WTC11 (cell line): ENCODE measurements at regions not wholly inside any gene's neighbourhood (a gene's known extent, or its start where the extent isn't known, plus 50 kb on each side); places are given as distances from the start of the nearest gene placed in this dataset.

Experiments used
- ATAC-seq: fragments of 200-7000 bp; cut with Tn5 transposase; 2 replicates; pipeline ENCODE4 v1.10.0; 2021; ENCODE audit warnings: mild to moderate bottlenecking, moderate library complexity
- CTCF ChIA-PET: fragments of 300-600 bp; sonication (Branson Sonifier 250); formaldehyde crosslinking; loops from one replicate; lab custom pipeline; 2021; ENCODE audit warnings: antibody characterized with exemption; lab: Charles Lee
- POLR2A ChIA-PET: fragments of 350-600 bp; sonication (Branson Sonifier 250); formaldehyde crosslinking; loops from one replicate; lab custom pipeline; 2021; ENCODE audit warnings: antibody characterized with exemption; lab: Charles Lee
- DNase-seq: peaks from one replicate; pipeline ENCODE4 v3.0.0; 2021; ENCODE audit warnings: low spot score
- H3K27ac Mint-ChIP-seq: 2 replicates; pipeline ENCODE4 v1.8.0; 2021; ENCODE audit warnings: mixed read lengths
- H3K27me3 Mint-ChIP-seq: 2 replicates; pipeline ENCODE4 v1.8.0; 2021; ENCODE audit warnings: low read depth, mild to moderate bottlenecking, moderate library complexity, mixed read lengths
- H3K36me3 Mint-ChIP-seq: 2 replicates; pipeline ENCODE4 v1.8.0; 2021; ENCODE audit warnings: mixed read lengths
- H3K4me1 Mint-ChIP-seq: 2 replicates; pipeline ENCODE4 v1.8.0; 2022; ENCODE audit warnings: mixed read lengths
- H3K4me3 Mint-ChIP-seq: 2 replicates; pipeline ENCODE4 v1.8.0; 2021; ENCODE audit warnings: mild to moderate bottlenecking, moderate library complexity, mixed read lengths
- H3K9me3 Mint-ChIP-seq: 2 replicates; pipeline ENCODE4 v1.8.0; 2021; ENCODE audit warnings: mixed read lengths
- CREB1 ChIP-seq: sonication (generic); formaldehyde crosslinking; IDR thresholded peaks from 2 replicates; pipeline ENCODE4 v1.8.0; 2023; ENCODE audit warnings: mild to moderate bottlenecking, missing genetic modification reagents
- CREM ChIP-seq: sonication (generic); formaldehyde crosslinking; IDR thresholded peaks from 2 replicates; pipeline ENCODE4 v1.8.1; 2022; ENCODE audit warnings: mild to moderate bottlenecking, missing genetic modification reagents, moderate library complexity
- GABPB1 ChIP-seq: sonication (generic); formaldehyde crosslinking; IDR thresholded peaks from 2 replicates; pipeline ENCODE4 v1.8.1; 2023; ENCODE audit warnings: mild to moderate bottlenecking, missing genetic modification reagents
- GRHL2 ChIP-seq: fragments of 250-450 bp; sonication (Bioruptor Pico); IDR thresholded peaks from 2 replicates; pipeline ENCODE4 v1.8.0; 2022; ENCODE audit warnings: mild to moderate bottlenecking, moderate library complexity; ENCODE audit not compliant: insufficient replicate concordance, severe bottlenecking
- KAT7 ChIP-seq: sonication (generic); formaldehyde crosslinking; IDR thresholded peaks from 2 replicates; pipeline ENCODE4 v1.8.1; 2023; ENCODE audit warnings: missing genetic modification reagents, mild to moderate bottlenecking, borderline replicate concordance
- NFATC4 ChIP-seq: fragments of 250-450 bp; sonication (Bioruptor Pico); IDR thresholded peaks from 2 replicates; pipeline ENCODE4 v1.9.0; 2021; ENCODE audit warnings: mild to moderate bottlenecking
- PRRX2 ChIP-seq: fragments of 250-450 bp; sonication (Bioruptor Pico); IDR thresholded peaks from 2 replicates; pipeline ENCODE4 v1.8.0; 2021; ENCODE audit warnings: mild to moderate bottlenecking
- RELA ChIP-seq: sonication (generic); formaldehyde crosslinking; IDR thresholded peaks from 2 replicates; pipeline ENCODE4 v1.8.1; 2022; ENCODE audit warnings: missing genetic modification reagents, mild to moderate bottlenecking, borderline replicate concordance
- SOX15 ChIP-seq: fragments of 250-450 bp; sonication (Bioruptor Pico); IDR thresholded peaks from 2 replicates; pipeline ENCODE4 v1.9.0; 2021; ENCODE audit warnings: mild to moderate bottlenecking
- ZNF232 ChIP-seq: sonication (generic); formaldehyde crosslinking; IDR thresholded peaks from 2 replicates; pipeline ENCODE4 v1.8.0; 2022; ENCODE audit warnings: mild to moderate bottlenecking, missing genetic modification reagents
- ZNF263 ChIP-seq: sonication (generic); formaldehyde crosslinking; IDR thresholded peaks from 2 replicates; pipeline ENCODE4 v1.8.1; 2022; ENCODE audit warnings: low read depth, mild to moderate bottlenecking, moderate library complexity, missing genetic modification reagents
- ZNF317 ChIP-seq: sonication (generic); formaldehyde crosslinking; IDR thresholded peaks from 2 replicates; pipeline ENCODE4 v1.8.1; 2023; ENCODE audit warnings: low read depth, mild to moderate bottlenecking, moderate library complexity, missing genetic modification reagents, borderline replicate concordance
- ZNF416 ChIP-seq: fragments of 250-450 bp; sonication (Bioruptor Pico); IDR thresholded peaks from 2 replicates; pipeline ENCODE4 v1.9.0; 2021; ENCODE audit warnings: mild to moderate bottlenecking, inconsistent platforms
- ZNF423 ChIP-seq: fragments of 250-450 bp; sonication (Bioruptor Pico); IDR thresholded peaks from 2 replicates; pipeline ENCODE4 v2.1.2; 2022; ENCODE audit warnings: mild to moderate bottlenecking, moderate library complexity
- ZNF671 ChIP-seq: fragments of 250-450 bp; sonication (Bioruptor Pico); IDR thresholded peaks from 2 replicates; pipeline ENCODE4 v1.8.0; 2021; ENCODE audit warnings: mild to moderate bottlenecking
- TF ChIP-seq, protein P1 (sequence below): fragments of 250-450 bp; sonication (Bioruptor Pico); conservative IDR thresholded peaks from 2 replicates; pipeline ENCODE4 v1.9.0; 2021; ENCODE audit warnings: mild to moderate bottlenecking
- TF ChIP-seq, protein P2 (sequence below): sonication (generic); formaldehyde crosslinking; IDR thresholded peaks from 2 replicates; pipeline ENCODE4 v1.8.1; 2023; ENCODE audit warnings: mild to moderate bottlenecking, missing genetic modification reagents, moderate library complexity
- TF ChIP-seq, protein P3 (sequence below): sonication (generic); formaldehyde crosslinking; IDR thresholded peaks from 2 replicates; pipeline ENCODE4 v1.8.0; 2022; ENCODE audit warnings: mild to moderate bottlenecking, missing genetic modification reagents
- TF ChIP-seq, protein P4 (sequence below): sonication (generic); formaldehyde crosslinking; IDR thresholded peaks from 2 replicates; pipeline ENCODE4 v1.8.0; 2023; ENCODE audit warnings: missing genetic modification reagents
- TF ChIP-seq, protein P5 (sequence below): fragments of 250-450 bp; sonication (Bioruptor Pico); IDR thresholded peaks from 2 replicates; pipeline ENCODE4 v1.9.0; 2021; ENCODE audit warnings: mild to moderate bottlenecking
- TF ChIP-seq, protein P6 (sequence below): fragments of 250-450 bp; sonication (Bioruptor Pico); IDR thresholded peaks from 2 replicates; pipeline ENCODE4 v2.1.2; 2022; ENCODE audit warnings: mild to moderate bottlenecking, moderate library complexity
- TF ChIP-seq, protein P7 (sequence below): fragments of 250-450 bp; sonication (Bioruptor Pico); IDR thresholded peaks from 2 replicates; pipeline ENCODE4 v1.9.0; 2021; ENCODE audit warnings: mild to moderate bottlenecking

DNA sequence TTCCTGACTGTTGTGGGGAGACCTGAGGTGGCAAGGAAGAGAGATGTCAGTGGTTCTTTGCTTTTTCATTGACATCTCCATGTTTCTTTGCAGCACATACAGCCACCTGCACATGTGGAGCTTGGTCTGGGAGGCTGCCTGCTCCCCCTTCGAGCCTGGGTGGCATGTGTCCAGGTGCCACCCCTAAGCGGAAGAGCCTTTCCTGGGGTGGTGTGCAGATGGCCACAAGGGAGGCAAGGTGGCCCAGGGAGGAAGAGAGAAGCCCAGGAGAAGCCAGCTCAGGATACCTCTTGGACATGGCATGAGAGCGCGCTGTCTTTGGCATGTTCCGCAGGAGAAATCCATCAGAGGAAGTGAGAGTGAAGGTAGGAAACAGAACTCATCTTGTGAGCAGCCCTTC lies 105.9 kb upstream of the NPTX2 start:
- ATAC-seq (no peak), DNase-seq (no peak)
- Mint-ChIP-seq H3K9me3 (0 out of 2 replicates have a peak, but pooled peaks cover 3% of the 10 kb centered on the region), H3K4me3 (no peak overlapping the region), H3K4me1 (no peaks in the 10 kb centered on the region), H3K27me3 (peaks cover 8% of the 10 kb centered on the region; the same call in 1 of the 2 replicates), H3K36me3 (no peaks in the 10 kb centered on the region), H3K27ac (no peak overlapping the region)
- TF ChIP-seq CREB1 (CRISPR knock-in tag): no peak
- no peak for TF ChIP-seq ZNF232
- TF ChIP-seq, protein P1, sequence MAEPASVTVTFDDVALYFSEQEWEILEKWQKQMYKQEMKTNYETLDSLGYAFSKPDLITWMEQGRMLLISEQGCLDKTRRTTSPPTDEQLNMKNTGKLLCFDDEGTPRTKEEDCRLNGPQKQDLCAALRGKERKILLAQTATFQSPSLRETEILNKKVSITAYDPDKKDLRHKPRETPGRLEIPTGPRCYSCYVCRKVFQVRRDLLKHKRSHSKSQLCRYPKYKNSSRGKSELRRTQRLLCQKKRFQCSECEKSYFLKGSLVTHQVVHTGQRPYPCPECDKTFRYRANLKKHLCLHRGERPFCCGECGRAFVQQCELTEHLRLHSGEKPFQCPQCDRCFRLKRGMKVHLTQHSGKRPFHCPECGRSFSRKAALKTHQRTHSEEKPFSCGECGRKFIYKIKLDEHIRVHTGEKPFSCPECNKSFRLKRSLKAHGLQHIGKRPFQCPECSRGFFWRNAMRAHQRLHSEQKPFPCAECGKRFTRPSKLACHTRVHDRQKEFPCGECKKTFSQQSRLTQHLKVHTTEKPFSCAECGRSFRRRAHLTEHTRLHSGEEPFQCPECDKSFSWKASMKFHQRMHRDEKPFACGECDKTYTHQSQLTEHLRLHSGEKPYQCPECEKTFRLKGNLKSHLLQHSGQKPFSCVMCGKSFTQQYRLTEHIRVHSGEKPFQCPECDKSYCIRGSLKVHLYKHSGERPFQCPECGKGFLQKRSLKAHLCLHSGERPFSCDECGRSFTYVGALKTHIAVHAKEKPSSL (CRISPR knock-in tag): no peak
- TF ChIP-seq GRHL2 (CRISPR knock-in tag): no peak
- no peak for TF ChIP-seq ZNF416 (CRISPR knock-in tag)
- TF ChIP-seq, protein P2, sequence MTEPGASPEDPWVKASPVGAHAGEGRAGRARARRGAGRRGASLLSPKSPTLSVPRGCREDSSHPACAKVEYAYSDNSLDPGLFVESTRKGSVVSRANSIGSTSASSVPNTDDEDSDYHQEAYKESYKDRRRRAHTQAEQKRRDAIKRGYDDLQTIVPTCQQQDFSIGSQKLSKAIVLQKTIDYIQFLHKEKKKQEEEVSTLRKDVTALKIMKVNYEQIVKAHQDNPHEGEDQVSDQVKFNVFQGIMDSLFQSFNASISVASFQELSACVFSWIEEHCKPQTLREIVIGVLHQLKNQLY: no peak
- no peak for TF ChIP-seq SOX15
- TF ChIP-seq, protein P3, sequence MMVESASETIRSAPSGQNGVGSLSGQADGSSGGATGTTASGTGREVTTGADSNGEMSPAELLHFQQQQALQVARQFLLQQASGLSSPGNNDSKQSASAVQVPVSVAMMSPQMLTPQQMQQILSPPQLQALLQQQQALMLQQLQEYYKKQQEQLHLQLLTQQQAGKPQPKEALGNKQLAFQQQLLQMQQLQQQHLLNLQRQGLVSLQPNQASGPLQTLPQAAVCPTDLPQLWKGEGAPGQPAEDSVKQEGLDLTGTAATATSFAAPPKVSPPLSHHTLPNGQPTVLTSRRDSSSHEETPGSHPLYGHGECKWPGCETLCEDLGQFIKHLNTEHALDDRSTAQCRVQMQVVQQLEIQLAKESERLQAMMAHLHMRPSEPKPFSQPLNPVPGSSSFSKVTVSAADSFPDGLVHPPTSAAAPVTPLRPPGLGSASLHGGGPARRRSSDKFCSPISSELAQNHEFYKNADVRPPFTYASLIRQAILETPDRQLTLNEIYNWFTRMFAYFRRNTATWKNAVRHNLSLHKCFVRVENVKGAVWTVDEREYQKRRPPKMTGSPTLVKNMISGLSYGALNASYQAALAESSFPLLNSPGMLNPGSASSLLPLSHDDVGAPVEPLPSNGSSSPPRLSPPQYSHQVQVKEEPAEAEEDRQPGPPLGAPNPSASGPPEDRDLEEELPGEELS: no peak
- no peak for TF ChIP-seq NFATC4 (CRISPR knock-in tag)
- TF ChIP-seq, protein P4, sequence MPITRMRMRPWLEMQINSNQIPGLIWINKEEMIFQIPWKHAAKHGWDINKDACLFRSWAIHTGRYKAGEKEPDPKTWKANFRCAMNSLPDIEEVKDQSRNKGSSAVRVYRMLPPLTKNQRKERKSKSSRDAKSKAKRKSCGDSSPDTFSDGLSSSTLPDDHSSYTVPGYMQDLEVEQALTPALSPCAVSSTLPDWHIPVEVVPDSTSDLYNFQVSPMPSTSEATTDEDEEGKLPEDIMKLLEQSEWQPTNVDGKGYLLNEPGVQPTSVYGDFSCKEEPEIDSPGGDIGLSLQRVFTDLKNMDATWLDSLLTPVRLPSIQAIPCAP (CRISPR knock-in tag): no peak
- no peak for TF ChIP-seq ZNF671 (CRISPR knock-in tag)
- TF ChIP-seq ZNF317: no peak
- TF ChIP-seq CREM (CRISPR knock-in tag): no peak
- no peak for TF ChIP-seq RELA (CRISPR knock-in tag)
- POLR2A ChIA-PET: no interaction called here
- CTCF ChIA-PET: no interaction called here

DNA sequence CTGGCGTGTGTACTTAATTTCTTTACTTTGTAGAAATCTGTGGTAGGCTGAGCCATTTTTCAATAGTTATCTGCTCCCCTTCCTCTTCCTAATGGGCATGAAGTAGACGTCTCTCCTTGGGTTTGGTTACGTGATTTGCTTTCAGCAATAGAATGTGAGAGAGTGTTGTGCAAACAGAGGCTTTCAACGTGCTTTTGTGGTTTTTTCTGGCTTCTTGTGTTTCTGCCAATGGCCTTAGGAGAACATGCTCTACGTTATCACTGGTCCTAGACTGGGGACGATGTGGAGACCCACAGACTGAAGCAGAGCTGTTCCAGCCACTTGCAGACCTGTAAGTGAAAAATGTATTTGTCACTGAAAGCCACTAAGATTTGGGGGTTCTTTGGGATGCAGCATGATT lies 107.2 kb upstream of the NPTX2 start:
- DNase-seq (no peak), ATAC-seq (no peak)
- no peaks in the 10 kb centered on the region for H3K4me1 Mint-ChIP-seq
- no peaks in the 10 kb centered on the region for H3K36me3 Mint-ChIP-seq
- 0 out of 2 replicates have a peak, but pooled peaks cover 3% of the 10 kb centered on the region for H3K9me3 Mint-ChIP-seq
- no peak overlapping the region for H3K4me3 Mint-ChIP-seq
- POLR2A ChIA-PET: no interaction called here
- no peak overlapping the region for H3K27ac Mint-ChIP-seq
- peaks cover 8% of the 10 kb centered on the region; the same call in 1 of the 2 replicates for H3K27me3 Mint-ChIP-seq
- CTCF ChIA-PET: no interaction called here
- TF ChIP-seq, protein P5, sequence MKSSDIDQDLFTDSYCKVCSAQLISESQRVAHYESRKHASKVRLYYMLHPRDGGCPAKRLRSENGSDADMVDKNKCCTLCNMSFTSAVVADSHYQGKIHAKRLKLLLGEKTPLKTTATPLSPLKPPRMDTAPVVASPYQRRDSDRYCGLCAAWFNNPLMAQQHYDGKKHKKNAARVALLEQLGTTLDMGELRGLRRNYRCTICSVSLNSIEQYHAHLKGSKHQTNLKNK (CRISPR knock-in tag): no peak
- TF ChIP-seq PRRX2 (CRISPR knock-in tag) (no peak), GABPB1 (no peak), ZNF423 (CRISPR knock-in tag) (no peak), KAT7 (CRISPR knock-in tag) (no peak), ZNF263 (CRISPR knock-in tag) (no peak)
- TF ChIP-seq, protein P6, sequence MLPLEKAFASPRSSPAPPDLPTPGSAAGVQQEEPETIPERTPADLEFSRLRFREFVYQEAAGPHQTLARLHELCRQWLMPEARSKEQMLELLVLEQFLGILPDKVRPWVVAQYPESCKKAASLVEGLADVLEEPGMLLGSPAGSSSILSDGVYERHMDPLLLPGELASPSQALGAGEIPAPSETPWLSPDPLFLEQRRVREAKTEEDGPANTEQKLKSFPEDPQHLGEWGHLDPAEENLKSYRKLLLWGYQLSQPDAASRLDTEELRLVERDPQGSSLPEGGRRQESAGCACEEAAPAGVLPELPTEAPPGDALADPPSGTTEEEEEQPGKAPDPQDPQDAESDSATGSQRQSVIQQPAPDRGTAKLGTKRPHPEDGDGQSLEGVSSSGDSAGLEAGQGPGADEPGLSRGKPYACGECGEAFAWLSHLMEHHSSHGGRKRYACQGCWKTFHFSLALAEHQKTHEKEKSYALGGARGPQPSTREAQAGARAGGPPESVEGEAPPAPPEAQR (CRISPR knock-in tag): no peak
- TF ChIP-seq, protein P7, sequence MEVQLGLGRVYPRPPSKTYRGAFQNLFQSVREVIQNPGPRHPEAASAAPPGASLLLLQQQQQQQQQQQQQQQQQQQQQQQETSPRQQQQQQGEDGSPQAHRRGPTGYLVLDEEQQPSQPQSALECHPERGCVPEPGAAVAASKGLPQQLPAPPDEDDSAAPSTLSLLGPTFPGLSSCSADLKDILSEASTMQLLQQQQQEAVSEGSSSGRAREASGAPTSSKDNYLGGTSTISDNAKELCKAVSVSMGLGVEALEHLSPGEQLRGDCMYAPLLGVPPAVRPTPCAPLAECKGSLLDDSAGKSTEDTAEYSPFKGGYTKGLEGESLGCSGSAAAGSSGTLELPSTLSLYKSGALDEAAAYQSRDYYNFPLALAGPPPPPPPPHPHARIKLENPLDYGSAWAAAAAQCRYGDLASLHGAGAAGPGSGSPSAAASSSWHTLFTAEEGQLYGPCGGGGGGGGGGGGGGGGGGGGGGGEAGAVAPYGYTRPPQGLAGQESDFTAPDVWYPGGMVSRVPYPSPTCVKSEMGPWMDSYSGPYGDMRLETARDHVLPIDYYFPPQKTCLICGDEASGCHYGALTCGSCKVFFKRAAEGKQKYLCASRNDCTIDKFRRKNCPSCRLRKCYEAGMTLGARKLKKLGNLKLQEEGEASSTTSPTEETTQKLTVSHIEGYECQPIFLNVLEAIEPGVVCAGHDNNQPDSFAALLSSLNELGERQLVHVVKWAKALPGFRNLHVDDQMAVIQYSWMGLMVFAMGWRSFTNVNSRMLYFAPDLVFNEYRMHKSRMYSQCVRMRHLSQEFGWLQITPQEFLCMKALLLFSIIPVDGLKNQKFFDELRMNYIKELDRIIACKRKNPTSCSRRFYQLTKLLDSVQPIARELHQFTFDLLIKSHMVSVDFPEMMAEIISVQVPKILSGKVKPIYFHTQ (CRISPR knock-in tag): no peak
- TF ChIP-seq, protein P3: no peak
